ENCODE measurements at regions not wholly inside any gene's neighbourhood (a gene's known extent, or its start where the extent isn't known, plus 50 kb on each side); places are given as distances from the start of the nearest gene placed in this dataset.

DNA sequence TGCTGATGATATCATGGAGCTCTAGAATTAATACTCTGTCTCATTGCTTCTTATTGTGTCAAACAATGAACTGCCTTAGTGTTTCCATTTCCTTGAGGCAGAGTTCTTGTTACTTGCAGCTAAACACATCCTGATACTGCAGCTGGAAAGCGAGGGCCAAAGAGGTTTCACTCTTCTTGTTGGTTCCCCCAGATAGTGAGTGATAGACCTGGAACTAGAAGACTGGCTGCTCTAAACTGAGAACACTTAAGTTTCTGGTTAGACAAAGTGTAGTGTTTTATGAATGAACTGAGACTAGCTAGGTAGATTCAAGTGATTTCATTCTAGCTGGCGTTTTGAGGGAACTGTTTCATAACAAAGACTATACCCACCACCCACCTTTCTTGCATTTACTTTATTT lies 321.7 kb downstream of the TXNL1 start:
- no peak for TF ChIP-seq HDAC2 (IDR thresholded peaks at IDR 0.05)
- TF ChIP-seq HOXA7 (CRISPR knock-in tag; IDR thresholded peaks at IDR 0.05), result no peak
